Endodermal cell (in vitro differentiated cells): ENCODE measurements at regions not wholly inside any gene's neighbourhood (a gene's known extent, or its start where the extent isn't known, plus 50 kb on each side); places are given as distances from the start of the nearest gene placed in this dataset.

Experiments used
- DNase-seq: peaks from one replicate; pipeline ENCODE4 v3.0.0-alpha.2; 2017
- H3K27ac ChIP-seq: 2 replicates; pipeline ENCODE4 v1.5.1; 2013; ENCODE audit warnings: mild to moderate bottlenecking, low read depth, low read length, moderate library complexity
- H3K27me3 ChIP-seq: 2 replicates; pipeline ENCODE4 v1.6.1; 2013; ENCODE audit warnings: mild to moderate bottlenecking, low read length, moderate library complexity; ENCODE audit not compliant: insufficient read depth, control insufficient read depth, poor library complexity, severe bottlenecking
- H3K36me3 ChIP-seq: 2 replicates; pipeline ENCODE4 v1.7.0; 2013; ENCODE audit warnings: mild to moderate bottlenecking, low read length, moderate library complexity; ENCODE audit not compliant: control insufficient read depth, insufficient read depth
- H3K4me1 ChIP-seq: one replicate; pipeline ENCODE4 v1.7.0; 2013; ENCODE audit warnings: low read length; ENCODE audit not compliant: control insufficient read depth, insufficient read depth
- H3K4me3 ChIP-seq: 2 replicates; pipeline ENCODE4 v1.5.1; 2013; ENCODE audit warnings: mild to moderate bottlenecking, low read length, moderate library complexity
- H3K9ac ChIP-seq: 2 replicates; pipeline ENCODE4 v1.6.1; 2013; ENCODE audit warnings: mild to moderate bottlenecking, low read length, moderate library complexity; ENCODE audit not compliant: poor library complexity, severe bottlenecking; ENCODE audit errors: extremely low read depth
- H3K9me3 ChIP-seq: 2 replicates; pipeline ENCODE4 v1.6.1; 2013; ENCODE audit warnings: mild to moderate bottlenecking, low read length, moderate library complexity; ENCODE audit not compliant: control insufficient read depth
- H3K27ac Mint-ChIP-seq: 2 replicates; pipeline ENCODE4 v1.8.0; 2020; ENCODE audit warnings: mixed read lengths
- H3K27me3 Mint-ChIP-seq: 2 replicates; pipeline ENCODE4 v1.8.0; 2021; ENCODE audit warnings: mild to moderate bottlenecking, mixed read lengths; ENCODE audit not compliant: insufficient read depth
- H3K36me3 Mint-ChIP-seq: 2 replicates; pipeline ENCODE4 v1.8.0; 2020; ENCODE audit warnings: low read depth, mixed read lengths
- H3K4me1 Mint-ChIP-seq: 2 replicates; pipeline ENCODE4 v1.8.0; 2020; ENCODE audit warnings: mixed read lengths
- H3K4me3 Mint-ChIP-seq: 2 replicates; pipeline ENCODE4 v1.8.0; 2020; ENCODE audit warnings: mild to moderate bottlenecking, moderate library complexity, mixed read lengths
- H3K9me3 Mint-ChIP-seq: 2 replicates; pipeline ENCODE4 v1.8.0; 2020; ENCODE audit warnings: mild to moderate bottlenecking, mixed read lengths
- CTCF ChIP-seq: fragments of 200-600 bp; sonication (generic); conservative IDR thresholded peaks from 2 replicates; pipeline ENCODE4 v1.5.0; 2021; ENCODE audit warnings: antibody characterized with exemption, mild to moderate bottlenecking
- WGBS, 2 experiments: methylation state at CpG; one replicate each; pipeline versions ENCODE4 v1.1.5 to v1.1.7; 2013; ENCODE audit warnings: missing lambda C conversion rate in 2 of 2, mixed read lengths in 1 of 2; ENCODE audit not compliant: insufficient coverage in 1 of 2, insufficient read length in 1 of 2; 5-methylcytosine and 5-hydroxymethylcytosine counted together

- H3K9me3 Mint-ChIP-seq, result no peaks in the 10 kb centered on the region
- no peak overlapping the region for H3K27ac Mint-ChIP-seq
- peaks cover 17% of the 10 kb centered on the region for H3K4me1 Mint-ChIP-seq
- H3K27me3 ChIP-seq, result no peaks in the 10 kb centered on the region
- H3K4me3 Mint-ChIP-seq, result no peak overlapping the region
- peaks cover 13% of the 10 kb centered on the region for H3K4me1 ChIP-seq
- H3K27ac ChIP-seq, result no peak overlapping the region
- H3K36me3 Mint-ChIP-seq, result no peaks in the 10 kb centered on the region
- TF ChIP-seq CTCF, result no peak
- H3K9ac ChIP-seq, result no peak overlapping the region
- WGBS, 2 experiments, result 94 to 96% methylated on average over 3 to 4 of the region's 4 CpGs
- DNase-seq, result no peak
- no peaks in the 10 kb centered on the region for H3K36me3 ChIP-seq
- no peak overlapping the region for H3K4me3 ChIP-seq
- H3K27me3 Mint-ChIP-seq, result no peaks in the 10 kb centered on the region
- H3K9me3 ChIP-seq, result no peaks in the 10 kb centered on the region
These were observed 56.4 kb upstream of the CCDC6 start for GRCh38 chr10:59962756-59963155.

GRCh38 chr10:59960751-59961150, 54.4 kb upstream of the CCDC6 start:
- Histone ChIP-seq H3K4me3 (no peak overlapping the region), H3K9me3 (no peaks in the 10 kb centered on the region), H3K9ac (no peak overlapping the region), H3K36me3 (no peaks in the 10 kb centered on the region), H3K27me3 (no peaks in the 10 kb centered on the region), H3K4me1 (peaks cover 4% of the 10 kb centered on the region), H3K27ac (no peak overlapping the region)
- H3K9me3 Mint-ChIP-seq, result no peaks in the 10 kb centered on the region
- no peak overlapping the region for H3K27ac Mint-ChIP-seq
- no peaks in the 10 kb centered on the region for H3K27me3 Mint-ChIP-seq
- H3K4me3 Mint-ChIP-seq, result no peak overlapping the region
- no peak for DNase-seq
- peaks cover 12% of the 10 kb centered on the region for H3K4me1 Mint-ChIP-seq
- no peak for TF ChIP-seq CTCF
- H3K36me3 Mint-ChIP-seq, result no peaks in the 10 kb centered on the region

GRCh38 chr10:59959504-59960018, 53.2 kb upstream of the CCDC6 start:
- Mint-ChIP-seq H3K27me3 (no peaks in the 10 kb centered on the region), H3K36me3 (no peaks in the 10 kb centered on the region), H3K9me3 (no peaks in the 10 kb centered on the region), H3K4me1 (peaks cover 8% of the 10 kb centered on the region), H3K4me3 (no peak overlapping the region), H3K27ac (no peak overlapping the region)
- Histone ChIP-seq H3K36me3 (no peaks in the 10 kb centered on the region), H3K4me3 (no peak overlapping the region), H3K9ac (no peak overlapping the region), H3K9me3 (no peaks in the 10 kb centered on the region), H3K27me3 (no peaks in the 10 kb centered on the region), H3K27ac (no peak overlapping the region), H3K4me1 (no peaks in the 10 kb centered on the region)
- DNase-seq, result no peak
- no peak for TF ChIP-seq CTCF
- WGBS, 2 experiments, result 76 to 80% methylated on average over 1 to 4 of the region's 4 CpGs
